Progenitor cell of endocrine pancreas (in vitro differentiated cells): ENCODE measurements at regions not wholly inside any gene's neighbourhood (a gene's known extent, or its start where the extent isn't known, plus 50 kb on each side); places are given as distances from the start of the nearest gene placed in this dataset.

Experiments used
- DNase-seq: peaks from one replicate; pipeline ENCODE4 v3.0.0; 2021; ENCODE audit warnings: low spot score; ENCODE audit not compliant: unreplicated experiment
- H3K27ac Mint-ChIP-seq: 2 replicates; pipeline ENCODE4 v1.8.0; 2021; ENCODE audit warnings: mild to moderate bottlenecking, moderate library complexity, mixed read lengths
- H3K27me3 Mint-ChIP-seq: 2 replicates; pipeline ENCODE4 v1.8.0; 2021; ENCODE audit warnings: mixed read lengths
- H3K36me3 Mint-ChIP-seq: 2 replicates; pipeline ENCODE4 v1.8.0; 2022; ENCODE audit warnings: mixed read lengths; ENCODE audit not compliant: insufficient read depth
- H3K4me1 Mint-ChIP-seq: 2 replicates; pipeline ENCODE4 v1.8.0; 2021; ENCODE audit warnings: low read depth, mixed read lengths
- H3K4me3 Mint-ChIP-seq: 2 replicates; pipeline ENCODE4 v1.8.0; 2021; ENCODE audit warnings: low read depth, mild to moderate bottlenecking, moderate library complexity, mixed read lengths
- H3K9me3 Mint-ChIP-seq: 2 replicates; pipeline ENCODE4 v1.8.0; 2021; ENCODE audit warnings: low read depth, mixed read lengths
- TF ChIP-seq, protein P1 (sequence below): fragments of 200-600 bp; sonication (generic); IDR thresholded peaks from one replicate; pipeline ENCODE4 v1.5.0; 2021; ENCODE audit warnings: antibody characterized with exemption, mild to moderate bottlenecking; ENCODE audit not compliant: unreplicated experiment

DNA sequence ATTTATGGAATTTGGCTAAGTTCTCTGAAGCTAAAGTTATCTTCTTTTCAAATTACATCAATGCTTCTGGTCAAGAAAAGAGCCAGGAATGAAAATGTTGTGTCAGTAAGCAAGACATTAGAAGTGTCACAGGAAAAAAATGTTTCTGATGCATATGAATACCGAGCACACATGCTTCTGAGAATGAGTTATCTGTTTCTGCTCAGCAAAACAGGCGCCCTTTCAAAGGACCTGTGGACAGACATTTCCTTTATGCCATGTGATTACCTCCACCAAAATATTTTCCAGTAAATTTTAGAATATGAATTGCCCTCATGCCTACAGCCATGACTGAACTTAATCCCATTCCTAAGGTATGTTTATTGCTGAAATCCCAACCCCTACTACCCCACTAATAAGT is 55.4 kb upstream of the RNF180 start:
- DNase-seq = no peak
- H3K27me3 Mint-ChIP-seq = no peaks in the 10 kb centered on the region
- TF ChIP-seq, protein P1, sequence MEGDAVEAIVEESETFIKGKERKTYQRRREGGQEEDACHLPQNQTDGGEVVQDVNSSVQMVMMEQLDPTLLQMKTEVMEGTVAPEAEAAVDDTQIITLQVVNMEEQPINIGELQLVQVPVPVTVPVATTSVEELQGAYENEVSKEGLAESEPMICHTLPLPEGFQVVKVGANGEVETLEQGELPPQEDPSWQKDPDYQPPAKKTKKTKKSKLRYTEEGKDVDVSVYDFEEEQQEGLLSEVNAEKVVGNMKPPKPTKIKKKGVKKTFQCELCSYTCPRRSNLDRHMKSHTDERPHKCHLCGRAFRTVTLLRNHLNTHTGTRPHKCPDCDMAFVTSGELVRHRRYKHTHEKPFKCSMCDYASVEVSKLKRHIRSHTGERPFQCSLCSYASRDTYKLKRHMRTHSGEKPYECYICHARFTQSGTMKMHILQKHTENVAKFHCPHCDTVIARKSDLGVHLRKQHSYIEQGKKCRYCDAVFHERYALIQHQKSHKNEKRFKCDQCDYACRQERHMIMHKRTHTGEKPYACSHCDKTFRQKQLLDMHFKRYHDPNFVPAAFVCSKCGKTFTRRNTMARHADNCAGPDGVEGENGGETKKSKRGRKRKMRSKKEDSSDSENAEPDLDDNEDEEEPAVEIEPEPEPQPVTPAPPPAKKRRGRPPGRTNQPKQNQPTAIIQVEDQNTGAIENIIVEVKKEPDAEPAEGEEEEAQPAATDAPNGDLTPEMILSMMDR = no peak
- no peak overlapping the region for H3K4me3 Mint-ChIP-seq
- peaks cover 9% of the 10 kb centered on the region for H3K9me3 Mint-ChIP-seq
- no peak overlapping the region for H3K27ac Mint-ChIP-seq
- no peaks in the 10 kb centered on the region for H3K36me3 Mint-ChIP-seq
- no peaks in the 10 kb centered on the region for H3K4me1 Mint-ChIP-seq

DNA sequence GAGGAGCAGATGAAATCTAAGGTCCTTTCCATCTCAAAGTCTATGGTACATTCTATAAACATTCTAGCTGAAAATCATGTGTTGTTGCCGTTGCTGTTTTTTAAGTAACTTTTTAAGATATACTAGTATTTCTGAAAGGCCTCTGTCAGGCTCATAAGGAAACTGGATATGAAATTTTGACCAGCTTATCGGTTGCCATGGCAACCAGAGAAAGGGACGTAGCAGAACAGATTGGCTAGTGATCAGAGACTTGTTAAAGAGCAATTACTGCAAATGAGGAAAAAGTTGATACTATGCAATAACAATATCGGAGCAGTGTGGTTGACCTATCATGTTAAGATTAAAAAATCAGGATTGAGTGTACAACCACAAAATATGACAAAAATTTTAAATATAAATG is 57.0 kb upstream of the RNF180 start:
- no peaks in the 10 kb centered on the region for H3K36me3 Mint-ChIP-seq
- TF ChIP-seq, protein P1 = no peak
- H3K9me3 Mint-ChIP-seq = peaks cover 11% of the 10 kb centered on the region
- no peak overlapping the region for H3K27ac Mint-ChIP-seq
- DNase-seq = no peak
- H3K27me3 Mint-ChIP-seq = no peaks in the 10 kb centered on the region
- H3K4me3 Mint-ChIP-seq = no peak overlapping the region
- H3K4me1 Mint-ChIP-seq = no peaks in the 10 kb centered on the region

DNA sequence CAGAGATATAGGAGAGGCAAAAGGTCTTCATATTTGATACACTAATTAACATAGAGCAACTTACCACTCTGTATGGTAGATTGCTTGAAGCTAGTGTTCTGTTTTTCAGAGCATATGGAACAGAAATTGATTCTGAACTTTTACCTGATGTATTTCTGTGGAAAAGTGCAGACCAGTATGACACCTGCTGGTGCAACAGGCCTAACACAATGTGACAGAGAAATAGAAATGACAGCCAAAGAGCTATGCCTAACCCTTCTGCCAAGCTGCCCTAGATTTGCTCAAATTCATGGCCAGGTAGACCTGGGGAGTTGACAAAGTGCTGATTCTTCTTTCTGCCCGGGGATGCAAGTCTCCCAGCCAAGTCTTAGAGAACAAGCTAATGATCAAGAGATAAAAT is 65.4 kb upstream of the RNF180 start:
- no peaks in the 10 kb centered on the region for H3K4me1 Mint-ChIP-seq
- TF ChIP-seq, protein P1 = no peak
- H3K27me3 Mint-ChIP-seq = no peaks in the 10 kb centered on the region
- no peaks in the 10 kb centered on the region for H3K36me3 Mint-ChIP-seq
- H3K4me3 Mint-ChIP-seq = no peak overlapping the region
- H3K9me3 Mint-ChIP-seq = peaks cover 2% of the 10 kb centered on the region
- no peak for DNase-seq
- no peak overlapping the region for H3K27ac Mint-ChIP-seq

DNA sequence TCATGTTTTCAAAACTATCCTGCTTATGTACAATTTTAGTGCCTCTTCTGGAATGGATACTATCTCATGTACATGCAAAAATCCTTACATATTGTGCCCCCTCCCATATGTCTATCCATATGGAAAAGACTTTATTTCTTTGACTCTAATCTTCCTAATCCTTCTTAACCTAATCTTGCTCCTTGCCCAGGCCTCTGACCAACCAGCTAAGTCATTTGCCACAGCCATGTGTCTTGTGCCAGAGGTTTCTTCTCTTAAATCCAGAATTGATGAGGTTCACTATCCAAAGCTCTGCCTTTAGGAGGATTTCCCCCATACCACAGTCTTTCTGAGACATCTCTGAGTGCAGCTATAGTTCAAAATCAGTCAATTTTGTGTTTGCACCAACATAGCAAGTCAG is 68.9 kb upstream of the RNF180 start:
- TF ChIP-seq, protein P1 = no peak
- H3K27me3 Mint-ChIP-seq = no peaks in the 10 kb centered on the region
- H3K4me3 Mint-ChIP-seq = no peak overlapping the region
- no peak for DNase-seq
- peaks cover under 1% of the 10 kb centered on the region for H3K9me3 Mint-ChIP-seq
- H3K27ac Mint-ChIP-seq = no peak overlapping the region
- H3K4me1 Mint-ChIP-seq = no peaks in the 10 kb centered on the region
- no peaks in the 10 kb centered on the region for H3K36me3 Mint-ChIP-seq

DNA sequence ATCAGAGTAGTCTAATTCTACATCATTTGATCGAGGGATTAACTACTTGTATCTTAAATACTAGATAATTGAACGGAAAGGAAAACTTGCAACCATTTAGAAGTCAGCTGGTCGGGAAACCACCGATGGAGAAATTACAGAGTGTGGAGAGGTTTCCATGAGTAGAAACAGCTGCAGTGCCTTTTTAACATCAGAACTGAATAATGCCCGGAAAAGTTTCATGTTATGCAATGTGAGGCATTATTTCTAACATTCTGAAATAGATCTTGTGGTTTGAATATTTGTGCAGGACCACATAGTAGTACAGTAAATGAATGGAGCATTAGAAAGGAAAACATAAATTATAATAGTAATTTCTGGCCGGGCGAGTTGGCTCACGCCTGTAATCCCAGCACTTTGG is 88.1 kb upstream of the RNF180 start:
- Mint-ChIP-seq H3K36me3 (no peaks in the 10 kb centered on the region), H3K27me3 (no peaks in the 10 kb centered on the region), H3K4me1 (no peaks in the 10 kb centered on the region), H3K27ac (no peak overlapping the region), H3K4me3 (no peak overlapping the region), H3K9me3 (peaks cover 2% of the 10 kb centered on the region)
- TF ChIP-seq, protein P1 = no peak
- DNase-seq = no peak
